A673 (cell line): ENCODE measurements at regions not wholly inside any gene's neighbourhood (a gene's known extent, or its start where the extent isn't known, plus 50 kb on each side); places are given as distances from the start of the nearest gene placed in this dataset.

Source experiments
- CTCF ChIP-seq: fragments of 300-800, 200-600 bp; sonication (generic); conservative IDR thresholded peaks from 2 replicates; pipeline ENCODE4 v1.5.1; 2017; ENCODE audit warnings: low read depth, mild to moderate bottlenecking, antibody characterized with exemption, low read length, moderate library complexity, mixed read lengths
- EZH2 ChIP-seq: fragments of 200-600 bp; sonication (generic); IDR thresholded peaks from 2 replicates; pipeline ENCODE4 v1.6.1; 2017; ENCODE audit warnings: borderline replicate concordance, low read depth, mild to moderate bottlenecking, mixed read lengths, antibody characterized with exemption, low read length; ENCODE audit not compliant: poor library complexity, severe bottlenecking

GRCh38 chr12:70082997-70083676, 160.1 kb upstream of the CNOT2 start:
- no peak for TF ChIP-seq CTCF
- TF ChIP-seq EZH2, result no peak
